Suprapubic skin (tissue), 3 donors: ENCODE measurements at regions not wholly inside any gene's neighbourhood (a gene's known extent, or its start where the extent isn't known, plus 50 kb on each side); places are given as distances from the start of the nearest gene placed in this dataset.

Experiments
- CTCF ChIP-seq, 2 donors: fragments of 200-600 bp in 1 of 2; fragments of 450-650 bp in 1 of 2; sonication (generic) in 1 of 2; IDR thresholded peaks; one replicate each; pipeline ENCODE4 v1.5.1; 2016 to 2019; ENCODE audit warnings: antibody characterized with exemption in 2 of 2, mild to moderate bottlenecking in 1 of 2, moderate library complexity in 1 of 2
- EP300 ChIP-seq: sonication (generic); formaldehyde crosslinking; IDR thresholded peaks from one replicate; pipeline ENCODE4 v1.6.1; 2017; ENCODE audit warnings: antibody characterized with exemption
- POLR2A ChIP-seq, 2 donors: fragments of 450-650 bp; IDR thresholded peaks; one replicate each; pipeline ENCODE4 v1.6.1; 2017; ENCODE audit warnings: antibody characterized with exemption in 2 of 2, mild to moderate bottlenecking in 2 of 2, moderate library complexity in 2 of 2

- no peak for TF ChIP-seq CTCF (IDR thresholded peaks at IDR 0.05)
- no peak for TF ChIP-seq EP300
- no peak for TF ChIP-seq POLR2A (IDR thresholded peaks at IDR 0.05)
Observed at GRCh38 chr16:55993088-55993487, 117.9 kb upstream of the CES5A start.
